IMR-90 (cell line): ENCODE measurements at regions not wholly inside any gene's neighbourhood (a gene's known extent, or its start where the extent isn't known, plus 50 kb on each side); places are given as distances from the start of the nearest gene placed in this dataset.

Experiments used
- ATAC-seq: fragments of 200-7000 bp; cut with Tn5 transposase; 2 replicates; pipeline ENCODE4 v1.9.1; 2020; ENCODE audit warnings: low read depth, mild to moderate bottlenecking, moderate library complexity
- BruUV-seq: library from RNA; stranded (reverse); fragments of 400-500 nt; replicated peaks from 2 replicates; lab custom pipeline; 2021; lab: Mats Ljungman, UMichigan
- CTCF ChIA-PET: fragments of 300-600 bp; formaldehyde crosslinking; extraction: SDS; loops from one replicate; lab custom pipeline; 2021; ENCODE audit warnings: antibody characterized with exemption; lab: Yijun Ruan, JAX
- POLR2A ChIA-PET: fragments of 300-600 bp; sonication (Branson Sonifier 250); formaldehyde crosslinking; loops from one replicate; lab custom pipeline; 2022; ENCODE audit warnings: antibody characterized with exemption; ENCODE audit not compliant: unreplicated experiment; lab: Charles Lee
- DNase-seq: peaks from one replicate; pipeline ENCODE4 v3.0.0; 2013
- H2AFZ ChIP-seq: replicated peaks from 2 replicates; pipeline ENCODE3; 2013; ENCODE audit warnings: low read length, mild to moderate bottlenecking; ENCODE audit not compliant: poor library complexity
- H2AK5ac ChIP-seq: 2 replicates; pipeline ENCODE4 v1.6.1; 2013; ENCODE audit warnings: low read depth, low read length, inconsistent platforms
- H2AK9ac ChIP-seq: replicated peaks from 2 replicates; pipeline ENCODE3; 2013; ENCODE audit warnings: mild to moderate bottlenecking, low read depth, low read length, moderate library complexity; ENCODE audit not compliant: poor library complexity
- H2BK120ac ChIP-seq: 2 replicates; pipeline ENCODE4 v1.6.1; 2013; ENCODE audit warnings: low read depth, low read length, inconsistent platforms
- H2BK15ac ChIP-seq: 3 replicates; pipeline ENCODE4 v1.6.1; 2013; ENCODE audit warnings: low read depth, low read length, inconsistent platforms
- H2BK20ac ChIP-seq: 2 replicates; pipeline ENCODE4 v1.6.1; 2013; ENCODE audit warnings: low read depth, mild to moderate bottlenecking, inconsistent platforms, low read length, moderate library complexity
- H2BK5ac ChIP-seq: 2 replicates; pipeline ENCODE4 v1.6.1; 2013; ENCODE audit warnings: mild to moderate bottlenecking, low read depth, low read length, inconsistent platforms; ENCODE audit not compliant: poor library complexity, severe bottlenecking
- H3K14ac ChIP-seq: replicated peaks from 2 replicates; pipeline ENCODE4 v1.6.1; 2013; ENCODE audit warnings: low read depth, low read length, inconsistent platforms
- H3K18ac ChIP-seq: 2 replicates; pipeline ENCODE4 v1.6.1; 2013; ENCODE audit warnings: low read depth, low read length, control low read depth
- H3K23ac ChIP-seq: 2 replicates; pipeline ENCODE4 v1.6.1; 2013; ENCODE audit warnings: low read depth, low read length, inconsistent platforms
- H3K27ac ChIP-seq: 2 replicates; pipeline ENCODE4 v1.5.1; 2013; ENCODE audit warnings: mild to moderate bottlenecking, control low read depth, low read length; ENCODE audit not compliant: insufficient read depth
- H3K27me3 ChIP-seq: 2 replicates; pipeline ENCODE4 v1.6.1; 2013; ENCODE audit warnings: low read length; ENCODE audit not compliant: control insufficient read depth, insufficient read depth
- H3K36me3 ChIP-seq: 2 replicates; pipeline ENCODE4 v1.6.1; 2013; ENCODE audit warnings: low read length, mixed read lengths; ENCODE audit not compliant: control insufficient read depth, insufficient read depth
- H3K4ac ChIP-seq: 2 replicates; pipeline ENCODE4 v1.6.1; 2013; ENCODE audit warnings: low read depth, low read length, inconsistent platforms
- H3K4me1 ChIP-seq: 2 replicates; pipeline ENCODE4 v1.6.1; 2013; ENCODE audit warnings: low read length, mixed read lengths; ENCODE audit not compliant: control insufficient read depth, insufficient read depth
- H3K4me2 ChIP-seq: 2 replicates; pipeline ENCODE4 v1.6.1; 2013; ENCODE audit warnings: low read depth, mild to moderate bottlenecking, control low read depth, low read length, moderate library complexity
- H3K4me3 ChIP-seq: 2 replicates; pipeline ENCODE4 v1.5.1; 2013; ENCODE audit warnings: low read depth, mild to moderate bottlenecking, control low read depth, low read length, moderate library complexity; ENCODE audit not compliant: insufficient read depth
- H3K56ac ChIP-seq: 2 replicates; pipeline ENCODE4 v1.6.1; 2013; ENCODE audit warnings: low read length, inconsistent platforms; ENCODE audit not compliant: insufficient read depth; ENCODE audit errors: extremely low read depth
- H3K79me1 ChIP-seq, 2 experiments: 2 replicates each; pipeline ENCODE4 v1.6.1; 2013; ENCODE audit warnings: low read length in 2 of 2, inconsistent platforms in 1 of 2, low read depth in 1 of 2
- H3K9ac ChIP-seq: 2 replicates; pipeline ENCODE4 v1.6.1; 2013; ENCODE audit warnings: low read depth, low read length, control low read depth
- H3K9me1 ChIP-seq: 2 replicates; pipeline ENCODE4 v1.6.1; 2013; ENCODE audit warnings: low read length, inconsistent platforms; ENCODE audit not compliant: insufficient read depth
- H3K9me3 ChIP-seq: 2 replicates; pipeline ENCODE4 v1.6.1; 2013; ENCODE audit warnings: low read length; ENCODE audit not compliant: control insufficient read depth, insufficient read depth
- H4K20me1 ChIP-seq: 2 replicates; pipeline ENCODE4 v1.6.1; 2013; ENCODE audit warnings: low read length, inconsistent platforms; ENCODE audit not compliant: insufficient read depth
- H4K5ac ChIP-seq: 2 replicates; pipeline ENCODE4 v1.6.1; 2013; ENCODE audit warnings: mild to moderate bottlenecking, low read depth, low read length, control low read depth
- H4K8ac ChIP-seq, 2 experiments: 2 replicates each; pipeline ENCODE4 v1.6.1; 2013; ENCODE audit warnings: low read depth in 2 of 2, low read length in 2 of 2, control low read depth in 1 of 2, inconsistent platforms in 1 of 2
- H4K91ac ChIP-seq: 2 replicates; pipeline ENCODE4 v1.6.1; 2013; ENCODE audit warnings: low read depth, low read length, inconsistent platforms; ENCODE audit not compliant: insufficient read depth
- CEBPB ChIP-seq: IDR thresholded peaks from 2 replicates; pipeline ENCODE4 v1.6.1; 2012; ENCODE audit warnings: low read depth, low read length, improper control_type of control experiment
- CHD1 ChIP-seq: IDR thresholded peaks from 2 replicates; pipeline ENCODE4 v1.6.1; 2012; ENCODE audit warnings: low read depth, low read length, improper control_type of control experiment
- CTCF ChIP-seq: conservative IDR thresholded peaks from 2 replicates; pipeline ENCODE4 v1.5.1; 2012; ENCODE audit warnings: mild to moderate bottlenecking, low read depth, low read length, improper control_type of control experiment
- FOS ChIP-seq: fragments of 150-350 bp; IDR thresholded peaks from 2 replicates; pipeline ENCODE4 v1.6.1; 2016; ENCODE audit warnings: low read depth, low read length
- MXI1 ChIP-seq: IDR thresholded peaks from 2 replicates; pipeline ENCODE4 v1.6.1; 2012; ENCODE audit warnings: low read depth, mild to moderate bottlenecking, low read length, moderate library complexity, borderline replicate concordance
- NFE2L2 ChIP-seq: fragments of 150-350 bp; IDR thresholded peaks from 2 replicates; pipeline ENCODE4 v1.6.1; 2016; ENCODE audit warnings: low read depth, mild to moderate bottlenecking, low read length
- POLR2A ChIP-seq: IDR thresholded peaks from 2 replicates; pipeline ENCODE4 v1.6.1; 2012; ENCODE audit warnings: mild to moderate bottlenecking, low read depth, low read length
- RAD21 ChIP-seq: IDR thresholded peaks from 2 replicates; pipeline ENCODE4 v1.6.1; 2012; ENCODE audit warnings: low read length, improper control_type of control experiment
- RCOR1 ChIP-seq: IDR thresholded peaks from 2 replicates; pipeline ENCODE4 v1.6.1; 2012; ENCODE audit warnings: mild to moderate bottlenecking, low read length, improper control_type of control experiment; ENCODE audit not compliant: insufficient replicate concordance
- RFX5 ChIP-seq: IDR thresholded peaks from 2 replicates; pipeline ENCODE4 v1.8.0; 2012; ENCODE audit warnings: low read depth, mild to moderate bottlenecking, low read length, moderate library complexity
- SMC3 ChIP-seq: fragments of 150-350 bp; IDR thresholded peaks from 2 replicates; pipeline ENCODE4 v1.6.1; 2016; ENCODE audit warnings: low read depth, mild to moderate bottlenecking, antibody characterized with exemption, low read length, moderate library complexity
- WGBS, 2 experiments: methylation state at CpG; one replicate each; pipeline versions ENCODE4 v1.1.5 to v1.1.7; 2013; ENCODE audit warnings: missing lambda C conversion rate in 2 of 2; ENCODE audit not compliant: insufficient read length in 1 of 2; ENCODE audit errors: extremely low coverage in 2 of 2; 5-methylcytosine and 5-hydroxymethylcytosine counted together
- dilution Hi-C: fragments of 300-500 bp; cut with HindIII; formaldehyde crosslinking; loops from one replicate; pipeline ENCODE4 v1.14.3; 2018; ENCODE audit warnings: low sequenced_read_pairs; ENCODE audit not compliant: unreplicated experiment
- in situ Hi-C: fragments of 300-500 bp; cut with MboI; formaldehyde crosslinking; loops from 3 replicates; pipeline ENCODE4 v1.14.3; 2019; ENCODE audit warnings: low sequenced_read_pairs, inconsistent platforms, mixed read lengths
- intact Hi-C: fragments of 100-400 bp; cut with micrococcal nuclease; formaldehyde crosslinking; loops from 2 replicates; pipeline ENCODE4 v1.10.0; 2022
- TF ChIP-seq, protein P1 (sequence below): fragments of 150-350 bp; IDR thresholded peaks from 2 replicates; pipeline ENCODE4 v1.6.1; 2016; ENCODE audit warnings: low read depth, mild to moderate bottlenecking, low read length, moderate library complexity, borderline replicate concordance
- TF ChIP-seq, protein P2 (sequence below): fragments of 150-350 bp; IDR thresholded peaks from 2 replicates; pipeline ENCODE4 v1.6.1; 2017; ENCODE audit warnings: mild to moderate bottlenecking, antibody characterized with exemption, low read length, low read depth

- ATAC-seq (no peak), DNase-seq (no peak)
- 82% methylated on average over 2 of the region's 5 CpGs; no CpG with 5 or more reads in 1 of the 2 experiments for WGBS, 2 experiments
- no peaks in the 10 kb centered on the region for H3K79me1 ChIP-seq
- no peak overlapping the region for H4K5ac ChIP-seq
- no peaks in the 10 kb centered on the region for H3K27me3 ChIP-seq
- no peaks in the 10 kb centered on the region for H3K36me3 ChIP-seq
- dilution Hi-C loops (no loop called here), intact Hi-C loops (no loop called here), in situ Hi-C loops (no loop called here)
- no peak overlapping the region for H3K56ac ChIP-seq
- H3K4me1 ChIP-seq: no peaks in the 10 kb centered on the region
- no peak overlapping the region for H4K91ac ChIP-seq
- H3K9me1 ChIP-seq: no peaks in the 10 kb centered on the region
- TF ChIP-seq FOS: no peak
- no peak for TF ChIP-seq RAD21
- TF ChIP-seq RFX5: no peak
- no peak for TF ChIP-seq CTCF
- TF ChIP-seq NFE2L2: no peak
- TF ChIP-seq, protein P1, sequence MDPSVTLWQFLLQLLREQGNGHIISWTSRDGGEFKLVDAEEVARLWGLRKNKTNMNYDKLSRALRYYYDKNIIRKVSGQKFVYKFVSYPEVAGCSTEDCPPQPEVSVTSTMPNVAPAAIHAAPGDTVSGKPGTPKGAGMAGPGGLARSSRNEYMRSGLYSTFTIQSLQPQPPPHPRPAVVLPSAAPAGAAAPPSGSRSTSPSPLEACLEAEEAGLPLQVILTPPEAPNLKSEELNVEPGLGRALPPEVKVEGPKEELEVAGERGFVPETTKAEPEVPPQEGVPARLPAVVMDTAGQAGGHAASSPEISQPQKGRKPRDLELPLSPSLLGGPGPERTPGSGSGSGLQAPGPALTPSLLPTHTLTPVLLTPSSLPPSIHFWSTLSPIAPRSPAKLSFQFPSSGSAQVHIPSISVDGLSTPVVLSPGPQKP: no peak
- TF ChIP-seq MXI1: no peak
- no peak for TF ChIP-seq POLR2A
- TF ChIP-seq, protein P2, sequence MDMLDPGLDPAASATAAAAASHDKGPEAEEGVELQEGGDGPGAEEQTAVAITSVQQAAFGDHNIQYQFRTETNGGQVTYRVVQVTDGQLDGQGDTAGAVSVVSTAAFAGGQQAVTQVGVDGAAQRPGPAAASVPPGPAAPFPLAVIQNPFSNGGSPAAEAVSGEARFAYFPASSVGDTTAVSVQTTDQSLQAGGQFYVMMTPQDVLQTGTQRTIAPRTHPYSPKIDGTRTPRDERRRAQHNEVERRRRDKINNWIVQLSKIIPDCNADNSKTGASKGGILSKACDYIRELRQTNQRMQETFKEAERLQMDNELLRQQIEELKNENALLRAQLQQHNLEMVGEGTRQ: no peak
- TF ChIP-seq CEBPB: no peak
- TF ChIP-seq SMC3: no peak
- TF ChIP-seq CHD1: no peak
- no peak for TF ChIP-seq RCOR1
- no peak overlapping the region for H2BK5ac ChIP-seq
- H3K23ac ChIP-seq: no peak overlapping the region
- POLR2A ChIA-PET: no interaction called here
- BruUV-seq: no TSS peak
- no peaks in the 10 kb centered on the region; the same call in 1 of the 2 replicates for H3K9me3 ChIP-seq
- H3K4ac ChIP-seq: no peak overlapping the region
- H2AFZ ChIP-seq: no peak overlapping the region
- no peak overlapping the region for H3K4me3 ChIP-seq
- no peak overlapping the region for H3K4me2 ChIP-seq
- H3K27ac ChIP-seq: no peak overlapping the region
- no peak overlapping the region for H4K8ac ChIP-seq
- H2BK20ac ChIP-seq: no peak overlapping the region
- H3K18ac ChIP-seq: no peak overlapping the region
- H3K9ac ChIP-seq: no peak overlapping the region
- H2AK5ac ChIP-seq: no peak overlapping the region
- H2AK9ac ChIP-seq: no peak overlapping the region
- CTCF ChIA-PET: no interaction called here
- no peak overlapping the region for H2BK15ac ChIP-seq
- H3K14ac ChIP-seq: no peak overlapping the region
- no peak overlapping the region for H2BK120ac ChIP-seq
- H4K20me1 ChIP-seq: no peaks in the 10 kb centered on the region
Measured at GRCh38 chr4:184934961-184935360, 83.3 kb upstream of the HELT start.
